Activated gamma-delta T cell (primary cell): ENCODE measurements at regions not wholly inside any gene's neighbourhood (a gene's known extent, or its start where the extent isn't known, plus 50 kb on each side); places are given as distances from the start of the nearest gene placed in this dataset.
"Not testable (repeated sequence)": the region's sequence is repeated elsewhere in the genome, so short reads cannot be mapped to it uniquely, and the experiment has no call there.

Experiments
- DNase-seq: peaks from one replicate; lab custom pipeline; 2025; lab: John Stamatoyannopoulos, UW

- no peak for DNase-seq
Measured at GRCh38 chr5:117149312-117149711, 574.7 kb upstream of the SEMA6A start.

GRCh38 chr5:117144086-117144485 is 569.5 kb upstream of the SEMA6A start:
- DNase-seq = no peak

GRCh38 chr5:117143406-117143805 is 568.8 kb upstream of the SEMA6A start:
- no peak for DNase-seq

GRCh38 chr5:117138523-117138922 is 563.9 kb upstream of the SEMA6A start:
- DNase-seq = no peak

- no peak for DNase-seq
Measured at GRCh38 chr5:117135851-117136250, 561.2 kb upstream of the SEMA6A start.

- DNase-seq = no peak
Measured at GRCh38 chr5:117133198-117133597, 558.6 kb upstream of the SEMA6A start.

GRCh38 chr5:117131876-117132275 is 557.3 kb upstream of the SEMA6A start:
- DNase-seq = no peak

GRCh38 chr5:117131048-117131679 is 556.5 kb upstream of the SEMA6A start:
- no peak for DNase-seq

- no peak for DNase-seq
Measured at GRCh38 chr5:117118499-117118898, 543.9 kb upstream of the SEMA6A start.

- DNase-seq = not testable (repeated sequence)
Measured at GRCh38 chr5:117117314-117117713, 542.7 kb upstream of the SEMA6A start.

- DNase-seq = no peak
Measured at GRCh38 chr5:117110548-117110947, 535.9 kb upstream of the SEMA6A start.

GRCh38 chr5:117107859-117108258 is 533.2 kb upstream of the SEMA6A start:
- DNase-seq = no peak

GRCh38 chr5:117103703-117104102 is 529.1 kb upstream of the SEMA6A start:
- DNase-seq = no peak

GRCh38 chr5:117102591-117102990 is 528.0 kb upstream of the SEMA6A start:
- no peak for DNase-seq

GRCh38 chr5:117100176-117100575 is 525.6 kb upstream of the SEMA6A start:
- no peak for DNase-seq

GRCh38 chr5:117098094-117098493 is 523.5 kb upstream of the SEMA6A start:
- no peak for DNase-seq

GRCh38 chr5:117095346-117096332 is 521.0 kb upstream of the SEMA6A start:
- no peak for DNase-seq

GRCh38 chr5:117094114-117094815 is 519.6 kb upstream of the SEMA6A start:
- no peak for DNase-seq

GRCh38 chr5:117093653-117094052 is 519.0 kb upstream of the SEMA6A start:
- no peak for DNase-seq

GRCh38 chr5:117089001-117089400 is 514.4 kb upstream of the SEMA6A start:
- no peak for DNase-seq

GRCh38 chr5:117088176-117088575 is 513.6 kb upstream of the SEMA6A start:
- no peak for DNase-seq

- DNase-seq = no peak
Measured at GRCh38 chr5:117084067-117084466, 509.4 kb upstream of the SEMA6A start.

- no peak for DNase-seq
Measured at GRCh38 chr5:117082977-117083376, 508.4 kb upstream of the SEMA6A start.
